Activated CD8-positive, alpha-beta T cell treated with anti-CD3 and anti-CD28 coated beads, Interleukin-2, amount 10 ng/mL, durations not matched to agents 7 days and 5 days (primary cell): ENCODE measurements at regions not wholly inside any gene's neighbourhood (a gene's known extent, or its start where the extent isn't known, plus 50 kb on each side); places are given as distances from the start of the nearest gene placed in this dataset.
"Not testable (repeated sequence)": the region's sequence is repeated elsewhere in the genome, so short reads cannot be mapped to it uniquely, and the experiment has no call there.

ENCODE experiments used
- ATAC-seq: fragments of 150-1000 bp; cut with Tn5 transposase; one replicate; pipeline ENCODE4 v1.10.0; 2021; ENCODE audit warnings: moderate library complexity
- CTCF ChIA-PET: fragments of 350-600 bp; sonication (Branson Sonifier 250); formaldehyde crosslinking; loops from one replicate; lab custom pipeline; 2021; ENCODE audit warnings: antibody characterized with exemption; lab: Charles Lee
- POLR2A ChIA-PET: fragments of 350-600 bp; sonication (Branson Sonifier 250); formaldehyde crosslinking; loops from one replicate; lab custom pipeline; 2021; ENCODE audit warnings: antibody characterized with exemption; lab: Charles Lee
- DNase-seq: peaks from one replicate; pipeline ENCODE4 v3.0.0-alpha.2; 2020
- H3K27ac Mint-ChIP-seq: one replicate; pipeline ENCODE4 v1.8.0; 2021; ENCODE audit warnings: mild to moderate bottlenecking, mixed read lengths
- H3K27me3 Mint-ChIP-seq: one replicate; pipeline ENCODE4 v1.8.0; 2021; ENCODE audit warnings: low read depth, mixed read lengths
- H3K36me3 Mint-ChIP-seq: one replicate; pipeline ENCODE4 v1.8.0; 2021; ENCODE audit warnings: low read depth, mixed read lengths
- H3K4me1 Mint-ChIP-seq: one replicate; pipeline ENCODE4 v1.8.0; 2021; ENCODE audit warnings: low read depth, mixed read lengths
- H3K4me3 Mint-ChIP-seq: one replicate; pipeline ENCODE4 v1.8.0; 2021; ENCODE audit warnings: mild to moderate bottlenecking, mixed read lengths
- H3K9me3 Mint-ChIP-seq: one replicate; pipeline ENCODE4 v1.8.0; 2022; ENCODE audit warnings: mixed read lengths; ENCODE audit not compliant: insufficient read depth

GRCh38 chrX:1074172-1074571 lies 138.3 kb downstream of the CRLF2 start:
- no peaks in the 10 kb centered on the region for H3K27me3 Mint-ChIP-seq
- no peaks in the 10 kb centered on the region for H3K4me1 Mint-ChIP-seq
- ChIA-PET POLR2A (no interaction called here), CTCF (no interaction called here)
- no peak overlapping the region for H3K4me3 Mint-ChIP-seq
- peak overlapping the region; percentile 51 for H3K27ac Mint-ChIP-seq
- no peak for ATAC-seq
- H3K9me3 Mint-ChIP-seq: peaks cover 15% of the 10 kb centered on the region
- DNase-seq: no peak
- H3K36me3 Mint-ChIP-seq: no peaks in the 10 kb centered on the region

DNA sequence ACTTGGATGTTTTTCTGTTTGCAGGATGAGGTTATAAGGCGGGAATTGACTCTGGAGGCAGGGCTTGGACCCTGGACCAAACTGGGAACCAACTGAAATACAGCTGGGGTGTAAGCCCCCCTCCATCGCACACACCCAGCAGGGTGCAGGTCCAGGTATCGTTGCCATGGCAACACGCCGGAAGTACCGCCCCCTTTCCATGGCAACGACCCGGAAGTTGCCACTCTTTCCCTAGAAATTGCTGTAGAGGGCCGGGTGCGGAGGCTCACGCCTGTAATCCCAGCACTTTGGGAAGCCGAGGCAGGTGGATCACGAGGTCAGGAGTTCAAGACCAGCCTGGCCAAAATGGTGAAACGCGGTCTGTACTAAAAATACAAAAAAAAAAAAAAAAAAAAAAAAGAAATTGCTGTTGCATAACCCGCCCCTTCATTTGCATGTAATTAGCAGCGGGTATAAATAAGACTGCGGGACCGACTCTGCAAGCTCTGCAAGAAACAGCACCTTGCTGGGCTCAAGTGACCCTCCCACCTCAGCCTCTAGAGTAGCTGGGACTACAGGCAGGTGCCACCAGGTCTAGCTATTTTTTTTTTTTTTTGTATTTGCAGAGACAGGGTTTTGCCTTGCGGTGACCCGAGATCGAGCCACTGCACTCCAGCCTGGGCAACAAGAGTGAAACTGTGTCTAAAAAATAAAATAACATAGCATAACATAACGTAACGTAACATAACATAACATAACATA lies 139.6 kb downstream of the CRLF2 start:
- no peak overlapping the region for H3K27ac Mint-ChIP-seq
- ATAC-seq: no peak
- CTCF ChIA-PET: no interaction called here

GRCh38 chrX:1071351-1071750 lies 141.1 kb downstream of the CRLF2 start:
- Mint-ChIP-seq H3K27ac (no peak overlapping the region), H3K4me1 (no peaks in the 10 kb centered on the region), H3K9me3 (peaks cover 15% of the 10 kb centered on the region), H3K36me3 (no peaks in the 10 kb centered on the region), H3K4me3 (no peak overlapping the region), H3K27me3 (no peaks in the 10 kb centered on the region)
- ChIA-PET CTCF (no interaction called here), POLR2A (no interaction called here)
- ATAC-seq (no peak), DNase-seq (no peak)

More for the DNA sequence above, 139.6 kb downstream of the CRLF2 start:
- peak; percentile 30 for DNase-seq
- Mint-ChIP-seq H3K27me3 (no peaks in the 10 kb centered on the region), H3K36me3 (no peaks in the 10 kb centered on the region), H3K9me3 (peaks cover 15% of the 10 kb centered on the region), H3K4me3 (no peak overlapping the region), H3K4me1 (no peaks in the 10 kb centered on the region)
- POLR2A ChIA-PET: no interaction called here

- Mint-ChIP-seq H3K9me3 (peaks cover 22% of the 10 kb centered on the region), H3K4me3 (no peak overlapping the region), H3K27me3 (no peaks in the 10 kb centered on the region), H3K36me3 (no peaks in the 10 kb centered on the region), H3K27ac (no peak overlapping the region), H3K4me1 (no peaks in the 10 kb centered on the region)
- no peak for ATAC-seq
- ChIA-PET POLR2A (no interaction called here), CTCF (no interaction called here)
- DNase-seq: no peak
These were observed 150.1 kb downstream of the CRLF2 start for GRCh38 chrX:1062351-1062750.

DNA sequence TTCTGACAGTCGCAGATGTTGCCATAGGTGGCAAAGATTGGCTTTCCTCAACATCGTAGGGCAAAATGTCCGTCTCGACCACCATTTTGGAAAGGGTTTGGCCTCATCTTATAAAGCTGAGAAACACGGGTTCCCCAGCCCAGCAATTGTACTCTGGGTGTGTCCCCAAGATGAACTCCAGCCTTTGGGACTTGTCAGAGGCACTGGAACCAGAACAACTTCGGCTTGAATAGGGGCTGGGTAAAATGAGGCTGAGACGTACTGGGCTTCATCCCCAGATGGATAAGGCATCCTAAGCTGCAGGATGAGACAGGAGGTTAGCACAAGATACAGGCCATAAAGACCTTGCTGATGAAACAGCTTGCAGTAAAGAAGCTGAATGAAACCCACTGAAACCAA lies 151.9 kb downstream of the CRLF2 start:
- Mint-ChIP-seq H3K36me3 (no peaks in the 10 kb centered on the region), H3K9me3 (peaks cover 22% of the 10 kb centered on the region), H3K4me3 (no peak overlapping the region), H3K27ac (no peak overlapping the region), H3K4me1 (no peaks in the 10 kb centered on the region), H3K27me3 (no peaks in the 10 kb centered on the region)
- POLR2A ChIA-PET: no interaction called here
- DNase-seq: no peak
- no peak for ATAC-seq
- CTCF ChIA-PET: no interaction called here

DNA sequence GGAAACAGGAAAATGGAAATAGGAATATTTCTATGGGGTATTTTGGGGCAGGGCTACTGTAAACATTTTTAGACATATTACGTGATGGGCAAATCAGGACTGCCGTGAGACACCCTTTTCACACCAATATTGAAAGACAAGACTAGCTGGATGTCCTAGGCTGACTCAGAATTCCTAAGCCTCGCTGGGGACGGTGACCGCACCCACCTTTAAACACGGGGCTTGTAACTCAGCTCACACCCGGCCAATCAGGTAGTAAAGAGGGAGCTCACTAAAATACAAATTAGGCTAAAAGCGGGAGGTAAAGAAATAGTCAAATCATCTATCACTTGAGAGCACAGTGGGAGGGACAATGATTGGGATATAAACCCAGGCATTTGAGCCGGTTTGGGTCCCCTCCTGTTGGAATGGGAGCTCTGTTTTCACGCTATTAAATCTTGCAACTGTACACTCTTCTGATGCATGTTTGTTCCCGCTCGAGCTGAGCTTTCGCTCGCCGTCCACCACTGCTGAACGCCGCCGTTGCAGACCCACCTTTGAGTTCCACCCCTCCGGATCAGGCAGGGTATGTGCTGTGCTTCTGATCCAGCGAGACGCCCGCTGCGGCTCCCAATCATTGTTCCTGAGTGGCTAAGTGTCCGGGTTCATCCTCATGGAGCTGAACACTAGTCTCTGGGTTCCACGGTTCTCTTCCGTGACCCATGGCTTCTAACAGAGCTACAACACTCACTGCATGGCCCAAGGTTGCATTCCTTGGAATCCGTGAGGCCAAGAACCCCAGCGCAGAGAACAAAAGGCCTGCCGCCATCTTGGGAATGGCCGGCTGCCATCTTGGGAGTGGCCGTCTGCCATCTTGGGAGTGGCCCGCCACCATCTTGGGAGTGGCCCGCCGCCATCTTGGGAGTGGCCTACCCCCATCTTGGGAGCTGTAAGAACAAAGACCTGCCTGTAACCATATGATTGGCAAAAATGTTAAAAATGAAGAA lies 152.6 kb downstream of the CRLF2 start:
- Mint-ChIP-seq H3K4me3 (no peak overlapping the region), H3K36me3 (no peaks in the 10 kb centered on the region), H3K9me3 (peaks cover 22% of the 10 kb centered on the region), H3K27me3 (no peaks in the 10 kb centered on the region), H3K27ac (no peak overlapping the region), H3K4me1 (no peaks in the 10 kb centered on the region)
- DNase-seq: no peak
- ChIA-PET CTCF (no interaction called here), POLR2A (no interaction called here)
- ATAC-seq: no peak

DNA sequence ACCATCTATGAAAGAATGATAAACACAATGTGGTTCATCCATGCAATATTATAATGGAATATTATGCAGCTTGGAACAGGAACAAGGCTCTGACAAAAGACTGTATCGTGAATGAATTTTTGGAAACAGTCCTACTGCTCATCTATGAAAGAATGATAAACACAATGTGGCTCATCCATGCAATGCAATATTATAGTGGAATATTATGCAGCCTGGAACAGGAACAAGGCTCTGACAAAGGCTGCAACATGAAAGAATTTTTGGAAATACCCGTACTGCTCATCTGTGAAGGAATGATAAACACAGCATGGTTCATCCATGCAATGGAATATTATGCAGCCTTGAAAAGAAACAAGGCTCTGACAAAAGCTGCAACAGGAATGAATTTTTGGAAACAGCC lies 158.8 kb downstream of the CRLF2 start:
- ATAC-seq, H3K27me3 Mint-ChIP-seq, H3K4me3 Mint-ChIP-seq, H3K27ac Mint-ChIP-seq, DNase-seq, POLR2A ChIA-PET, H3K36me3 Mint-ChIP-seq, H3K4me1 Mint-ChIP-seq, CTCF ChIA-PET: not testable (repeated sequence)
- H3K9me3 Mint-ChIP-seq: peaks cover 15% of the 10 kb centered on the region

DNA sequence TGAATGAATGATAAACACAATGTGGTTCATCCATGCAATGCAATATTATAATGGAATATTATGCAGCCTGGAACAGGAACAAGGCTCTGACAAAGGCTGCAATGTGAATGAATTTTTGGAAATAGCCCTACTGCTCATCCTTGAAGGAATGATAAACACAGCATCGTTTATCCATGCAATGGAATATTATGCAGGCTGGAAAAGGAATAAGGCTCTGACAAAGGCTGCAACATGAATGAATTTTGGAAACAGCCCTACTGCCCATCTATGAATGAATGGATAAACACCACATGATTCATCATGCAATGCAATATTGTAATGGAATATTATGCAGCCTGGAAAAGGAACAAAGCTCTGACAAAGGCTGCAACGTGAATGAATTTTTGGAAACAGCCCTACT lies 159.4 kb downstream of the CRLF2 start:
- no peaks in the 10 kb centered on the region for H3K27me3 Mint-ChIP-seq
- no peak overlapping the region for H3K4me3 Mint-ChIP-seq

DNA sequence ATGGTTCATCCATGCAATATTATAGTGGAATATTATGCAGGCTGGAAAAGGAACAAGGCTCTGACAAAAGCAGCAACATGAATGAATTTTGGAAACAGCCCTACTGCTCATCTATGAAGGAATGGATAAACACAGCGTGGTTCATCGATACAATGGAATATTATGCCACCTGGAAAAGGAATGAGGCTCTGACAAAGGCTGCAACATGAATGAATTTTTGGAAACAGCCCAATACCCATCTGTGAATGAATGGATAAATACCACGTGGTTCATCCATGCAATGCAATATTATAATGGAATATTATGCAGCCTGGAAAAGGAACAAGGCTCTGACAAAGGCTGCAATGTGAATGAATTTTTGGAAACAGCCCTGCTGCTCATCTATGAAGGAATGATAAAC lies 160.4 kb downstream of the CRLF2 start:
- no peaks in the 10 kb centered on the region for H3K27me3 Mint-ChIP-seq
- CTCF ChIA-PET: no interaction called here
- no peaks in the 10 kb centered on the region for H3K4me1 Mint-ChIP-seq
- ATAC-seq (no peak), DNase-seq (no peak)
- H3K36me3 Mint-ChIP-seq: peaks cover 5% of the 10 kb centered on the region
- peaks cover 15% of the 10 kb centered on the region for H3K9me3 Mint-ChIP-seq
- H3K4me3 Mint-ChIP-seq: no peak overlapping the region
- POLR2A ChIA-PET: no interaction called here
- no peak overlapping the region for H3K27ac Mint-ChIP-seq

More for the DNA sequence above, 159.4 kb downstream of the CRLF2 start:
- Mint-ChIP-seq H3K9me3 (peaks cover 15% of the 10 kb centered on the region), H3K4me1 (no peaks in the 10 kb centered on the region), H3K36me3 (peaks cover 5% of the 10 kb centered on the region), H3K27ac (no peak overlapping the region)
- ATAC-seq (no peak), DNase-seq (no peak)
- POLR2A ChIA-PET: no interaction called here
- CTCF ChIA-PET: no interaction called here

DNA sequence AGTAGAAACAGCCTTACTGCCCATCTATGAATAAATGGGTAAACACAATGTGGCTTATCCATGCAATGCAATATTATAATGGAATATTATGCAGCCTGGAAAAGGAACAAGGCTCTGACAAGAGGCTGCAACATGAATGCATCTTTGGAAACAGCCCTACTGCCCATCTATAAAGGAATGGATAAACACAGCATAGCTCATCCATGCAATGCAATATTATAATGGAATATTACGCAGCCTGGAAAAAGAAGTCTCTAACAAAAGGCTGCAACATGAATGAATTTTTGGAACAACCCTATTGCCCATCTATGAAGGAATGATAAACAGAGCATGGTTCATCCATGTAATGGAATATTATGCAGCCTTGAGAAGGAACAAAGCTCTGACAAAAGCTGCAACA lies 161.0 kb downstream of the CRLF2 start:
- ATAC-seq: no peak
- Mint-ChIP-seq H3K9me3 (peaks cover 15% of the 10 kb centered on the region), H3K4me1 (no peaks in the 10 kb centered on the region), H3K36me3 (peaks cover 5% of the 10 kb centered on the region), H3K27me3 (no peaks in the 10 kb centered on the region), H3K27ac (no peak overlapping the region), H3K4me3 (no peak overlapping the region)
- ChIA-PET POLR2A (no interaction called here), CTCF (no interaction called here)
- no peak for DNase-seq

GRCh38 chrX:1045680-1046314 lies 166.7 kb downstream of the CRLF2 start:
- no peaks in the 10 kb centered on the region for H3K4me1 Mint-ChIP-seq
- no peak overlapping the region for H3K27ac Mint-ChIP-seq
- no peak overlapping the region for H3K4me3 Mint-ChIP-seq
- peaks cover 9% of the 10 kb centered on the region for H3K9me3 Mint-ChIP-seq
- ATAC-seq (no peak), DNase-seq (no peak)
- CTCF ChIA-PET: no interaction called here
- POLR2A ChIA-PET: no interaction called here
- no peaks in the 10 kb centered on the region for H3K36me3 Mint-ChIP-seq
- H3K27me3 Mint-ChIP-seq: no peaks in the 10 kb centered on the region

DNA sequence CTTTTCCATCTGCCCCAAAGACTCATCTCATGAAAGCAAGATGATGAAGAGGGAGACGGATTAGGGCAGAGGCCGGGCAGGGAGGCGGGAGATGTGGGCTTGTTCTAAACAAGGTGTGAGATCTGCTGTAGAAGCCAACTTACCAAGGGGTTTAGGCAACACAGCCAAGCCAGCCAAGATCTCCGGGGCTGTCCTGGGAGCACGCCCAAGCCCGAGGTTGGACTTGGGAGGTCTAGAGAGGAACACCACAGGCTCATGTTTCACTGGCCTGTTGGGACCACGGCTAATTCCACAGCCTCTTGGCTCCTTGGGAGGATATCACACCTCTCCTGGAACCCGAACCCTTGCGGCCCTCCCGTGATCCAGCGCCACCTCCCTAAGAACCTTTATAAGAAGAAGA lies 171.4 kb downstream of the CRLF2 start:
- ChIA-PET CTCF (no interaction called here), POLR2A (no interaction called here)
- ATAC-seq: no peak
- Mint-ChIP-seq H3K9me3 (peaks cover 7% of the 10 kb centered on the region), H3K27ac (no peak overlapping the region), H3K4me1 (no peaks in the 10 kb centered on the region), H3K4me3 (no peak overlapping the region), H3K36me3 (no peaks in the 10 kb centered on the region), H3K27me3 (no peaks in the 10 kb centered on the region)
- DNase-seq: no peak
